ENCODE measurements at regions not wholly inside any gene's neighbourhood (a gene's known extent, or its start where the extent isn't known, plus 50 kb on each side); places are given as distances from the start of the nearest gene placed in this dataset.

DNA sequence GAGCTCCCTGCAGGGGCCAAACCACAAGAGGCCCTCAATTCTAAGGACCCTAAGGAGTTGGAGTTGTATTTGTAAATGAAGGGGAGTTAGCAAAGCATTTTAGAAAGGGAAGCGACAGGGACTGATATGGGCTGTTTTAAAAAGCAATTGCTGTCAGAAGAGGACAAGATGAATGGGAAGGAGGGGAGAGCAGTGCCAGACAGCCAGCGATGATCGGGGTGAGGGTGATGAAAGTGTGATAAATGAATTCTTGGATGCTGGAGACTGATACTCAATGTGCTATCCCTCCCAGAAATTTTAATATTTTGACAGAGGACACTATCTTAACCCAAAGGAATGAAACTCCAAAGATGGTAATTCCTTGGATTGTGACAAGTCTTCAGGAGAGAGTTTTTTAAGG lies 289.2 kb downstream of the CLIC5 start:
- no peak for TF ChIP-seq CTCF (IDR thresholded peaks at IDR 0.05)
- no peak for TF ChIP-seq POLR2A (IDR thresholded peaks at IDR 0.05)
- no peak for TF ChIP-seq POLR2AphosphoS5 (IDR thresholded peaks at IDR 0.05)

All from prostate gland (tissue), 2 donors.